PC-3 (cell line): ENCODE measurements at regions not wholly inside any gene's neighbourhood (a gene's known extent, or its start where the extent isn't known, plus 50 kb on each side); places are given as distances from the start of the nearest gene placed in this dataset.

ENCODE experiments used
- ATAC-seq: fragments of 200-7000 bp; cut with Tn5 transposase; 2 replicates; pipeline ENCODE4 v1.9.1; 2020; ENCODE audit warnings: mild to moderate bottlenecking, moderate library complexity
- BruUV-seq: library from RNA; stranded (reverse); fragments of 400-500 nt; replicated peaks from 2 replicates; lab custom pipeline; 2021; lab: Mats Ljungman, UMichigan
- CTCF ChIA-PET: fragments of 300-600 bp; sonication (Branson Sonifier 250); formaldehyde crosslinking; loops from one replicate; lab custom pipeline; 2022; ENCODE audit warnings: antibody characterized with exemption; lab: Charles Lee
- POLR2A ChIA-PET: fragments of 300-600 bp; sonication (Branson Sonifier 250); formaldehyde crosslinking; loops from one replicate; lab custom pipeline; 2022; ENCODE audit warnings: antibody characterized with exemption; ENCODE audit not compliant: unreplicated experiment; lab: Charles Lee
- DNase-seq: peaks from one replicate; pipeline ENCODE4 v3.0.0-alpha.2; 2015
- H2AFZ ChIP-seq: fragments of 300-600 bp; sonication (generic); 2 replicates; pipeline ENCODE4 v1.6.0; 2016; ENCODE audit warnings: antibody characterized with exemption, low read length
- H3F3A ChIP-seq: fragments of 300-600 bp; sonication (generic); one replicate; pipeline ENCODE4 v1.6.0; 2017; ENCODE audit warnings: antibody characterized with exemption, low read length, control low read depth, mild to moderate bottlenecking; ENCODE audit not compliant: unreplicated experiment
- H3K27ac ChIP-seq: fragments of 300-600 bp; sonication (generic); 2 replicates; pipeline ENCODE4 v1.5.1; 2016; ENCODE audit warnings: mild to moderate bottlenecking, low read length
- H3K27me3 ChIP-seq: fragments of 300-600 bp; sonication (generic); 2 replicates; pipeline ENCODE4 v1.6.1; 2016; ENCODE audit warnings: low read length, mixed read lengths
- H3K36me3 ChIP-seq: fragments of 300-600 bp; sonication (generic); 2 replicates; pipeline ENCODE4 v1.6.1; 2016; ENCODE audit warnings: low read depth, mixed run types, low read length, mixed read lengths
- H3K4me1 ChIP-seq: fragments of 300-600 bp; sonication (generic); 2 replicates; pipeline ENCODE4 v1.5.1; 2016; ENCODE audit warnings: low read length; ENCODE audit not compliant: insufficient read depth
- H3K4me2 ChIP-seq: fragments of 300-600 bp; sonication (generic); 2 replicates; pipeline ENCODE4 v1.6.0; 2016; ENCODE audit warnings: low read length
- H3K4me3 ChIP-seq: fragments of 300-600 bp; sonication (generic); 2 replicates; pipeline ENCODE4 v1.5.1; 2016; ENCODE audit warnings: mild to moderate bottlenecking, low read length, mixed read lengths
- H3K79me2 ChIP-seq: fragments of 300-600 bp; sonication (generic); 2 replicates; pipeline ENCODE4 v1.6.1; 2017; ENCODE audit warnings: low read length, mixed read lengths
- H3K9ac ChIP-seq: fragments of 300-600 bp; sonication (generic); 2 replicates; pipeline ENCODE4 v1.6.0; 2016; ENCODE audit warnings: mild to moderate bottlenecking, low read length
- H3K9me2 ChIP-seq: fragments of 300-600 bp; sonication (generic); replicated peaks from 2 replicates; pipeline ENCODE4 v1.6.1; 2016; ENCODE audit warnings: mixed run types, low read length, mixed read lengths
- H3K9me3 ChIP-seq: fragments of 300-600 bp; sonication (generic); 2 replicates; pipeline ENCODE4 v1.6.1; 2016; ENCODE audit warnings: low read length, mixed read lengths
- H4K20me1 ChIP-seq: fragments of 300-600 bp; sonication (generic); 2 replicates; pipeline ENCODE4 v1.6.1; 2016; ENCODE audit warnings: low read length, mixed read lengths
- CTCF ChIP-seq: fragments of 300-600 bp; sonication (generic); conservative IDR thresholded peaks from 2 replicates; pipeline ENCODE4 v1.5.1; 2017; ENCODE audit warnings: antibody characterized with exemption, low read depth, mild to moderate bottlenecking, low read length
- EZH2 ChIP-seq: fragments of 300-600 bp; sonication (generic); IDR thresholded peaks from one replicate; pipeline ENCODE4 v1.6.1; 2017; ENCODE audit warnings: antibody characterized with exemption, mild to moderate bottlenecking, low read length; ENCODE audit not compliant: unreplicated experiment
- EZH2phosphoT487 ChIP-seq: fragments of 300-600 bp; sonication (generic); IDR thresholded peaks from 2 replicates; pipeline ENCODE4 v1.6.1; 2018; ENCODE audit warnings: mild to moderate bottlenecking, antibody characterized with exemption, low read length, borderline replicate concordance
- intact Hi-C: fragments of 100-400 bp; cut with micrococcal nuclease; formaldehyde crosslinking; loops from 2 replicates; pipeline ENCODE4 v1.9.0; 2023

DNA sequence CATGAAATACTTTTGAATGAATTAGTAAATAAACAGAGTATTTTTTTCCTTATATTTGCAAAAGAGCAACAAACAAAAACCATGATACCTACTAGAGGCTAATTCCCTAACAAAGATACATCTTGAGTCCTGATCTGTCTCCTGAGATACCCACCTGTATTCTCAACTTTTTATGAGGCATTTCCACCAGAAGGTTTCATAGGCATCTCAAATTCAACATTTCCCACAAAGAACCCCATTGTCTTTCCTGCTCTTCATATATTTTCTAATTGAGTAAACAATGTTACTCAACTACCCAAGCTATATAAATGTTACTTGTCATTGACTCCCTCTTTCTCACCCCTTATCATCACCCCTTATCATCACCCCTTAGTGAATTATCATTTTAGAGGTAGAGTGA lies 119.4 kb upstream of the RAI14 start:
- intact Hi-C loops, result loop anchor here (2.0 to 5.0 kb wide), 3 partner anchors 40 to 121 kb away; partner anchors contain the start of gene RAI14
- H4K20me1 ChIP-seq, result no peaks in the 10 kb centered on the region
- peak; percentile 72 for ATAC-seq

DNA sequence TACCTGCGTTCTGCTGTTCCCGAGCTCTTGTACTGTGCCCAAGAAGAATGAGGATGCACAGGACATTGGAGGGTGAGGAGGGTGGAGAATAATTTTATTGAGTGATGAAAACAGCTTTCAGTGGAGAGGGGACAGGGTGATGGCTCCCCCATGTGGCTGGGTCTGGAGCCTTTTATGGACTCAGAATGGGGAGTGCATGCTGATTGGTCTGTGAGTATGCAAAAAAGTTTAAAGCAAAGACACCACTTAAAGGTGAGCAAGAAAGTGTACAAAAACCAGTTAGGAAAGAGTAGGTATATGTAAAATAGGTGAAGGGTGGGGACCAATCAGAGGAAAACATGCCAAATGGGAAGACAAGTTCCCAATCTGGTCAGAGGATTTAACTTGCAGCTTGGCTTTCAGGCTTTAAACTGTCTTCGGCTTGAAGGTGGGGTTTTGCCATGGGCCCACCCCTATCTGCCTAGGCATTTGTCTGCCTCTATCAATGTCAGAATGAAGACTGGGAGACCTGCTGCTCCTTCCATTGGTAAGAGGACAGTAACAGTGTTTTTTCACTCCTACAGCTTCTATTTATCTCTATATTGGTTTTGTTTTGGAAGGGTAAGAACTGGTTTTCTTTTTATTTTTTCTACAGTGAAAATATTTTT lies 118.0 kb upstream of the RAI14 start:
- ChIA-PET CTCF (no interaction called here), POLR2A (no interaction called here)
- Histone ChIP-seq H4K20me1 (no peaks in the 10 kb centered on the region), H3K27ac (no peak overlapping the region; the same call in 1 of the 2 replicates), H3K27me3 (no peaks in the 10 kb centered on the region), H3K9ac (no peak overlapping the region), H3F3A (no peaks in the 10 kb centered on the region), H3K36me3 (no peaks in the 10 kb centered on the region), H3K9me3 (no peaks in the 10 kb centered on the region), H3K9me2 (0 out of 2 replicates have a peak, but pooled peaks cover 3% of the 10 kb centered on the region), H3K79me2 (no peaks in the 10 kb centered on the region), H3K4me2 (no peak overlapping the region), H3K4me1 (peaks cover 40% of the 10 kb centered on the region), H2AFZ (no peak overlapping the region), H3K4me3 (no peak overlapping the region)
- DNase-seq (peak; percentile 43), ATAC-seq (no peak)
- BruUV-seq, result no TSS peak
- TF ChIP-seq EZH2 (no peak), CTCF (peak; percentile 60)
- intact Hi-C loops, result loop anchor here (5.0 kb wide), 1 partner anchor 119 kb away; the partner anchor contains the start of gene RAI14

More for the DNA sequence above, 119.4 kb upstream of the RAI14 start:
- CTCF ChIA-PET, result interaction anchor here (0.6 kb wide), 1 partner anchor 119 kb away, joined by 3 read pairs; the partner anchor contains the start of gene RAI14
- H3K27ac ChIP-seq, result peak overlapping the region; percentile 91
- no peaks in the 10 kb centered on the region for H3K27me3 ChIP-seq
- no peak overlapping the region for H2AFZ ChIP-seq
- peaks cover 40% of the 10 kb centered on the region for H3K4me1 ChIP-seq
- POLR2A ChIA-PET, result interaction anchor here (0.5 kb wide), 1 partner anchor 17 kb away, joined by 3 read pairs; no protein-coding TSS in a partner anchor
- no TSS peak for BruUV-seq
- peak; percentile 73 for DNase-seq
- no peaks in the 10 kb centered on the region for H3K36me3 ChIP-seq
- H3K9ac ChIP-seq, result peak overlapping the region; percentile 65
- H3F3A ChIP-seq, result no peaks in the 10 kb centered on the region
- no peaks in the 10 kb centered on the region for H3K9me3 ChIP-seq
- TF ChIP-seq EZH2phosphoT487, result no peak
- no peak for TF ChIP-seq CTCF
- TF ChIP-seq EZH2, result no peak
- no peak overlapping the region for H3K4me3 ChIP-seq
- H3K4me2 ChIP-seq, result peak overlapping the region; percentile 37
- no peaks in the 10 kb centered on the region for H3K79me2 ChIP-seq
- H3K9me2 ChIP-seq, result 0 out of 2 replicates have a peak, but pooled peaks cover 3% of the 10 kb centered on the region

GRCh38 chr5:34539183-34539582 lies 116.9 kb upstream of the RAI14 start:
- BruUV-seq, result no TSS peak
- ChIA-PET CTCF (no interaction called here), POLR2A (no interaction called here)
- Histone ChIP-seq H2AFZ (no peak overlapping the region), H3K27ac (no peak overlapping the region), H3K4me3 (no peak overlapping the region), H3K4me1 (peaks cover 33% of the 10 kb centered on the region), H3K27me3 (no peaks in the 10 kb centered on the region), H3K9me2 (no peaks in the 10 kb centered on the region), H4K20me1 (no peaks in the 10 kb centered on the region), H3K4me2 (no peak overlapping the region), H3K9me3 (0 out of 2 replicates have a peak, but pooled peaks cover 1% of the 10 kb centered on the region), H3K79me2 (no peaks in the 10 kb centered on the region), H3K36me3 (no peaks in the 10 kb centered on the region), H3F3A (no peaks in the 10 kb centered on the region), H3K9ac (no peak overlapping the region)
- TF ChIP-seq EZH2 (no peak), CTCF (no peak), EZH2phosphoT487 (no peak)
- ATAC-seq (no peak), DNase-seq (no peak)
- intact Hi-C loops, result loop anchor here (5.0 kb wide), 1 partner anchor 118 kb away; the partner anchor contains the start of gene RAI14
